GM19351 (cell line): ENCODE measurements at regions not wholly inside any gene's neighbourhood (a gene's known extent, or its start where the extent isn't known, plus 50 kb on each side); places are given as distances from the start of the nearest gene placed in this dataset.

Experiments used
- ATAC-seq: cut with Tn5 transposase; IDR thresholded peaks from one replicate; pipeline ENCODE4 v1.9.1; 2021; ENCODE audit warnings: mild to moderate bottlenecking, moderate library complexity; ENCODE audit not compliant: unreplicated experiment

DNA sequence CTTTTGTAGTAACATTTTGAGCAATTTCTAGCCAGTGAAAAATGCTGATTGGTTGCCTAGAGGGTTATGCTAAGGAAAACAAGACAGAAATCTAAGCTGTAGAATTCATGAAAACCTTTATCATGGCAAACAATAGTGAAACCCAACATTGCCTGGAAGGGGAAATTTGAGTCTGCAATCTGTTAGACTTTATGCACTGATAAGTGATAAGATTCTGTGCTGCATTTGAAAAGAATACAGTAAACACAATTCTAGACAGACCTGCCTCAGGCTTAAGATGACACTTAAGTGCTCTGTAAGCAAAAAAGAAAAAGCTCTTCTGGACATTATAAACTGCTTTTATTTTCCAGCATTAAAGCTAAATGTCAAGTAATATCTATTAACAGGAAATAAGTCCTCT lies 519.3 kb downstream of the ISL1 start:
- no peak for ATAC-seq

DNA sequence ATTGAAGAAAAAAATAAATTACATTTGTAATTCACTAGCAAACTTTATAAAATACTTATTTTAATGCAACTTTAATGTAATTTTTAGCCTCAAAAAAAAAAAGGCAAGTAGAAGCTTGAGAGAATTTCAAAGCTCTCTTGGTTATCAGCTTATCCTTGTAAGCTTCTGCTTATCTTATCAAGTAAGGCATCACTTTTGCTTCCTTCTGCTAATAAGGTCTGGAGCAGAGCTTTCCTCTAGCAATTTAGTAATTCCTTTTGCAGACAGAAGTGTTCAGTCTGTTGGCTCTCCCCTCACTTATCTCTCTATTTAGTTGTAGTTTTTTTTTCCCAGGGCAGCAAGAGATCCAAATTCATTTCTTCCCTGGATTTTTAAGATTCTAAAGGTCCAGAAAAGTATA lies 525.0 kb downstream of the ISL1 start:
- no peak for ATAC-seq

GRCh38 chr5:51944500-51945125 lies 561.4 kb downstream of the ISL1 start:
- ATAC-seq = no peak

DNA sequence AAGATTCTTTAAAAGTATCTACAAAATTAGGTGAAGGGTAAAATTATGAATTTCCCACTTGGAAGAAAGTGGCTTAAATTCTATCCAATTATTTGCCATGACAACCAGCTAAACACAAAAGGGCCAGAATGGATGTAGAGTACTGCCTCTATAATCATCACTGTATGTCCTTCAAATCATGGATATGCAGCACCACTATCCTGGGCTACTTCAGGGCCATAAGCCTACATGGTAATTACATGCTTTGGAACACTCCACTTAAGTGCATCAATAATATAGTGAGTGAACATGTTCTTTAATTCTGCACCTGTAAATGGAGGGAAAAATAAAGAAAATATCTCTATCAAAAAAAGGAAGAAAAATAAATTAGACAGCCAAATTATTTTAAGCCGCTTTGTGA lies 575.2 kb downstream of the ISL1 start:
- no peak for ATAC-seq

GRCh38 chr5:51960617-51961121 lies 577.4 kb downstream of the ISL1 start:
- ATAC-seq = no peak

GRCh38 chr5:51961154-51961562 lies 577.9 kb downstream of the ISL1 start:
- ATAC-seq = no peak

DNA sequence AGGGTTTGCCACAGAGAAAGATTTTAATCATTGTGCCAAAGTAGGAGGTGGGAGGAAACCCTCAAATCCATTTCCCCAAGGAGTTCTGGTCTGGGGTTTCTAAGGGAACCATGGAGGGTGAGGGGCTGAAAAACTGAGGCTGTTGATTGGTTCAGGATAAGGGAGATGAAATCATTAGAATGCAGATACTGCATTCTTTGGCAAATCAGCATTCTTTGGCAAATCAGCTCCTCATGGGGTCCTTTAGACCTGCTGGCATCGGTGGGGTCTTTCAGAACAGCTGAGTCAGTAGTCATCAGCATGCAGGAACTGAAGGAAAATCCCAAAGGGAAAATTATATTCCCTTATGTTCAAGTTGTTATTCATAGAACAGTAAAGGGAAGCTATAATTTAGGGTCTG lies 585.5 kb downstream of the ISL1 start:
- ATAC-seq = no peak

DNA sequence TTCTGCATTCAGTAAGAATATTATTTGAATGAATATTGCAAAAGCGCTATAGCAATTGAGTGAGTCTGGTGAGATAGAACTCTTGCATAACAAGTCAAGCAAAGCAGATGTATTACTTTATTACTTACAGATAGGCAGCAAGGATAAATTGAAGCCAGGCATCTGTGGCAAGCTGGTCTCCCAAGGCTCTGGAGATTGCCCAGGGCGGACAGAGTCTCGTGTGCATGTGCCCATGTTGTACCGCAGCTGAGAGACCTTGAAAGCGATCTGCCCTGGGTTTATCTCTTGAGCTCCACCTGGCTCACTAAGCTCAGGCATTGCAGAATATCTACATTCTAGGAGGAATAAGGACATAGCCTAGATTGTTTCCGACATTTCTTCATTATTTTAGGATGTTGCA lies 591.6 kb downstream of the ISL1 start:
- ATAC-seq = no peak

GRCh38 chr5:51977014-51977413 lies 593.8 kb downstream of the ISL1 start:
- ATAC-seq = no peak

DNA sequence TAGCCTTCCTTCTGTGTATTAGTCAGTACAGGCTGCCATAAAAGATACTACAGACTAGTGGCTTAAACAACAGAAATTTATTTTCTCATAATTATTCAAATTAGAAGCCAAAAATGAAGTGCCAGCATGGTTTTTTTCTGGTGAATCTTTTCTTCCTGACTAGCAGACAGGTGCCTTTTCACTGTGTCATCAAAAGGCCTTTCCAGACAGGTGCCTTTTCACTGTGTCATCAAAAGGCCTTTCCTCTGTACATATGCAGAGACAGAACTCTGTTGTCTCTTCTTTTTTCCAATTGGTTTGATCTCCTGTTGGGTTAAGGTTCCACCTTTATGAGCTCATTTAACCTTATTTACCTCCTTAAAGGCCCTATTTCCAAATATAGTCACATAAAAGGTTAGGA lies 599.9 kb downstream of the ISL1 start:
- no peak for ATAC-seq

DNA sequence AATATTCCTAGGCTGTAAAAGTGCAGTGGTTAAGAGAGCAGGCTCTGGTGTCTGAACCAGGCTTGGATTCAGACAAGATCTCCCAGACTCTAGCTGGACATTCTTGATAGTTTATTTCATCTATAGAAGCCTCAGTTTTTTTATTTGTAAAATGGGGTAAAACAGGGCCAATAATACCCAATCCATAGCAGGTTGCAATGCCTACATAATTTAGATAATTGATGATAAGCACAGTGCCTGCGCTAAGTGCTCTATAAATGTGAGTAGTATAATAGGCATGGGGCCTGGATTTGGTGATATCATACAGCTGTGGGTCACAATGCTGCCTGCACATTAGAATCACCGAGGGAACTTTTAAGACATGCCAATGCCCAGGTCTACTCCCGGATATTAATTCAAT lies 603.5 kb downstream of the ISL1 start:
- no peak for ATAC-seq

DNA sequence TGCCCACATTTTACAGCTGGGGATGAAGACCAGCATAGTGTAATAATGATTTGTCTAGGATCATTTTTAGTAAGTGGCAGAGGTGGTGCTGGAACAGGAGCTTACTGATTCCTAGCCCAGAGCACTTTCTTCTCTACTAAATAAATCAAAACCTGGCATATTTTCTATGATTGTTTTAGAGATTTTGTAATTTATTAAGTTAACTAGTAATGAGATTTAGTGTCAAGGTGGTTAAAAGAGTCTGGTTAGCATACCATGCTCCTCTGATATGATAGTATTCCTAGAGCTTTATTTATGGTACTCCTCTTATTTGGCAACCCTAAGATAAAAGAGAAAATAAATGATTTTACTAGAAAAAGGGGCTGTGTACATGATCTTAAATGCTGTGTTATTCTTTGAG lies 604.0 kb downstream of the ISL1 start:
- no peak for ATAC-seq

DNA sequence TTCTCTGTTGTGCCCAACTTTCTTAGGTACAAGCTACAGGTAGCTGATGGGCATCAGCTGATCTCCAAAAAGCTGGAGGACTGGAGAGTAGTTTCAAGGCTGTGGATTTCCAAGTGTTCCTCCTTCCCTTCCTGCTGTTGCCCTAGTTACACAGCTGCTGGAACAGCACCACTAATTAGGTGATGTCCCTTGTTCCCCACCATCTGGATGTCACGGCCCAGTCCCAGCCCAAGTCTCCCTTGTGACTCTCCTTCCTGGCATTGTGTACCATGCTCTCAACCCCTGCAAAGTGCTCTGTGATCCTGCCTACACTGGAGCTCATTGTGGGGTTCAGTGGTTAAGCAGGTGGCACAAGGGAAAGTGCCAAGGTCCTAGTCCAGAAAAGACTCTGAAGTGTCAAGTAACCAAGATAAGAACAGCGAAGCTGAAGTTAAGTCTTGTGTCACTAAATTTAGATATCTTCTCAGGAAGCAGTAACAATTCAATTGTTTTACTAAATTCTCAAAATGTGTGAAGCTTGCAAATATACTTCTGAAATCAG lies 604.5 kb downstream of the ISL1 start:
- ATAC-seq = no peak

DNA sequence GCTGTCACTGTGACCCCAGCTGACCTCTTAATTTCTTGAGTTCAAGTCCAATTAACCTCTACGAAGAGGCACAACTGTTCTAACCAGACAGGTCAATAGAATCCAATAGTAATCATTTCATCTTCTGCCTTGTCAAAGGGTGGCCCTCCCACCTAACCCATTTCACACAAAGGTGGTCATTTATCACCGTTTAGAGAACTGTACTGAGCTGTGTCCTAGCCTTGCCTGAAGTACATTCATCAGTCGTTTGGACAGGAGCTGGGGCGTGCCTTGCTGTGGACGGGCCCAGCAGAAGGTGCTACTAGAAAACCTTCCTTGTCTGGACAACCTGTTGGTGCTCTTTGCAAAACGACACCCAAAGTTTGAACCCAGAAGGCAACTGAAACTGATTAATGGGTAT lies 605.4 kb downstream of the ISL1 start:
- ATAC-seq = no peak

DNA sequence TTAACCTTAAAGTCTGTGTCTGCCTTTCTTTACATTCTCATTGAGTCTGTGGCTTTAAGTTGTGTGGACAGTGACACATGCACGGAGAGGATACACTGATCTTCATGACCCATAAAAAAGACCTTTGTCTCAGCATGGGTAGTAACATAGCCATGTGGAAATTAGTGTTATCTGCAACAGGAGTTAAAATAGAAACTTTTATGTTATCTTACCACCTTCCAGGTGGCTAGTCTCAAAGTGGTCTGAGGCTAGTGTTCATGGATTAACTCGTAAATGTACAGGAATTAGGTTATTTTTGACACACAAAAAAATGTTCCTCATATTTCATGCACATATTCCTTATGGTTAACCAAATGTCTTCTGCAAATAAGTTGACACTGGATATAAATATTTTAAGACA lies 607.0 kb downstream of the ISL1 start:
- ATAC-seq = no peak

GRCh38 chr5:51990661-51991180 lies 607.5 kb downstream of the ISL1 start:
- ATAC-seq = no peak

DNA sequence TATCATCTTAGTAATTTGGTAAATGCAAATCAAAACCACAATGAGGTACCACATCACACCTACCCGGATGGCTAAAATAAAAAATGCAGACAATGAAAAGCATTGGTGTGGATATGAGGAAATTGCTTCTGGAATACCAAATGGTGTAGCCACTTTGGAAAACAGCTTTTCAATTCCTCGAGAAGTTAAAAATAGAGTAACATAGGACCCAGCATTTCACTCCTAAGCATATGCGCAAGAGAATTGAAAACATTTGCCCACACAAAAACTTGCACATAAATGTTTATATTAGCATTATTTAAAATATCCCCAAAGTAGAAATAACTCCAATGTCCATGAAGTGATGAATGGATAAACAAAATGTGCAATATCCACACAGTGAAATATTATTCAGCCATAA lies 608.7 kb downstream of the ISL1 start:
- ATAC-seq = no peak

GRCh38 chr5:51995773-51996306 lies 612.6 kb downstream of the ISL1 start:
- no peak for ATAC-seq

DNA sequence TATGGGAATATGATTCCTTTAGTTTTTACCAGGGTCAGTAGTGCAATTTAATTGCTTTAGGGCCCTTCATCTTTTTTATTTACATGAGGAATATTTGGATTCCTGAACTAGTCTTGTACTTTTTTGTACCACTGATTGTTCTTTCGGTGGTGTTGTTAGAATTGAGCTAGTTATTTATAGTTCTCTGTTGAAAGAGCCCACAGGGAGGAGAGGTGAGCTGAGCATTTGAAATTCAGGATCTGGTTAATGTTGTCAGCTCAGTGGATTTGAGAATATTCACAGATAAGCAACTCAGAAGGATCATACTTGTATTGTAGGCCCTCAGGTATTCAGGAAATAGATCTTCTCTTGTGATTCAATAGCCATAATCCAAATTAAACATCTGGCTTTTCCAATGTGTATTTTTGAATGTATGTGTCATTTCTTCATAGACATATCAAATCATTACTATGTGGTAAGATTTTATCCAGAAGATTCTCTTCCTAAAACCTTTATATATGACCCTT lies 613.2 kb downstream of the ISL1 start:
- ATAC-seq = no peak

- no peak for ATAC-seq
Measured at GRCh38 chr5:51997500-51997899, 614.3 kb downstream of the ISL1 start.

- ATAC-seq = no peak
Measured at GRCh38 chr5:51997949-51998348, 614.7 kb downstream of the ISL1 start.

- ATAC-seq = peak; percentile 59
Measured at GRCh38 chr5:52007230-52007858, 624.1 kb downstream of the ISL1 start.
